Liver (tissue), 8 donors: ENCODE measurements at regions not wholly inside any gene's neighbourhood (a gene's known extent, or its start where the extent isn't known, plus 50 kb on each side); places are given as distances from the start of the nearest gene placed in this dataset.

Experiments used
- DNase-seq: peaks from one replicate; pipeline ENCODE4 v3.0.0-alpha.2; 2017; ENCODE audit warnings: low spot score
- H3K27ac ChIP-seq, 2 donors: one replicate each; pipeline ENCODE4 v1.7.0; 2013; ENCODE audit warnings: inconsistent platforms in 2 of 2, low read length in 2 of 2, control low read depth in 1 of 2, low read depth in 1 of 2, mild to moderate bottlenecking in 1 of 2
- H3K27me3 ChIP-seq, 4 donors: one replicate each; pipeline versions ENCODE4 v1.6.1 to v1.7.0; 2013; ENCODE audit warnings: low read length in 3 of 4, inconsistent platforms in 1 of 4, mild to moderate bottlenecking in 1 of 4, moderate library complexity in 1 of 4; ENCODE audit not compliant: control insufficient read depth in 4 of 4, insufficient read depth in 4 of 4
- H3K36me3 ChIP-seq, 4 donors: one replicate each; pipeline versions ENCODE4 v1.6.1 to v1.7.0; 2013; ENCODE audit warnings: low read length in 3 of 4, mild to moderate bottlenecking in 3 of 4, low read depth in 1 of 4, moderate library complexity in 1 of 4; ENCODE audit not compliant: control insufficient read depth in 4 of 4, insufficient read depth in 3 of 4
- H3K4me1 ChIP-seq, 4 donors: one replicate each; pipeline versions ENCODE4 v1.6.1 to v1.7.0; 2013; ENCODE audit warnings: low read length in 3 of 4, mild to moderate bottlenecking in 3 of 4, moderate library complexity in 1 of 4; ENCODE audit not compliant: control insufficient read depth in 4 of 4, insufficient read depth in 4 of 4
- H3K4me3 ChIP-seq, 3 donors: one replicate each; pipeline versions ENCODE4 v1.6.1 to v1.7.0; 2013; ENCODE audit warnings: low read length in 3 of 3, control low read depth in 1 of 3, low read depth in 1 of 3, mild to moderate bottlenecking in 1 of 3
- H3K9ac ChIP-seq, 2 donors: one replicate each; pipeline ENCODE4 v1.7.0; 2013; ENCODE audit warnings: low read length in 2 of 2, mild to moderate bottlenecking in 2 of 2, moderate library complexity in 2 of 2, control low read depth in 1 of 2, low read depth in 1 of 2
- H3K9me3 ChIP-seq, 4 donors: one replicate each; pipeline versions ENCODE4 v1.6.1 to v1.7.0; 2013; ENCODE audit warnings: low read length in 3 of 4; ENCODE audit not compliant: control insufficient read depth in 4 of 4
- ATF3 ChIP-seq: IDR thresholded peaks from 2 replicates; pipeline ENCODE4 v1.6.1; 2016; ENCODE audit warnings: antibody characterized with exemption
- CTCF ChIP-seq: fragments of 150-350 bp; IDR thresholded peaks from 2 replicates; pipeline ENCODE4 v1.5.1; 2017; ENCODE audit warnings: improper control_type of control experiment, low read depth, low read length; ENCODE audit not compliant: missing input control
- EGR1 ChIP-seq, 2 donors: IDR thresholded peaks; 2 replicates each; pipeline ENCODE4 v1.6.1; 2016 to 2018; ENCODE audit warnings: antibody characterized with exemption in 2 of 2, low read depth in 2 of 2
- FOXA1 ChIP-seq: IDR thresholded peaks from 2 replicates; pipeline ENCODE4 v1.6.1; 2016; ENCODE audit warnings: antibody characterized with exemption
- FOXA2 ChIP-seq: IDR thresholded peaks from 2 replicates; pipeline ENCODE4 v1.6.1; 2016; ENCODE audit warnings: antibody characterized with exemption
- GABPA ChIP-seq, 2 donors: IDR thresholded peaks in 1 of 2; conservative IDR thresholded peaks in 1 of 2; 2 replicates each; pipeline ENCODE4 v1.6.1; 2016; ENCODE audit warnings: antibody characterized with exemption in 2 of 2, mild to moderate bottlenecking in 1 of 2, moderate library complexity in 1 of 2
- HNF4A ChIP-seq, 2 donors: conservative IDR thresholded peaks; 2 replicates each; pipeline ENCODE4 v1.6.1; 2016; ENCODE audit warnings: antibody characterized with exemption in 2 of 2, mild to moderate bottlenecking in 2 of 2
- MAX ChIP-seq: IDR thresholded peaks from 2 replicates; pipeline ENCODE4 v1.6.1; 2016; ENCODE audit warnings: antibody characterized with exemption
- NR2F2 ChIP-seq: IDR thresholded peaks from 2 replicates; pipeline ENCODE4 v1.6.1; 2016; ENCODE audit warnings: antibody characterized with exemption
- RAD21 ChIP-seq, 2 donors: IDR thresholded peaks; 2 replicates each; pipeline ENCODE4 v1.6.1; 2016; ENCODE audit warnings: antibody characterized with exemption in 2 of 2, mild to moderate bottlenecking in 2 of 2
- REST ChIP-seq: IDR thresholded peaks from 2 replicates; pipeline ENCODE4 v1.6.1; 2016; ENCODE audit warnings: antibody characterized with exemption, mild to moderate bottlenecking
- RXRA ChIP-seq, 2 donors: IDR thresholded peaks; 2 replicates each; pipeline ENCODE4 v1.6.1; 2017 to 2018; ENCODE audit warnings: antibody characterized with exemption in 2 of 2, mild to moderate bottlenecking in 1 of 2
- SP1 ChIP-seq: IDR thresholded peaks from 2 replicates; pipeline ENCODE4 v1.6.1; 2018; ENCODE audit warnings: antibody characterized with exemption, mild to moderate bottlenecking
- TAF1 ChIP-seq: conservative IDR thresholded peaks from 2 replicates; pipeline ENCODE4 v1.6.1; 2016; ENCODE audit warnings: antibody characterized with exemption, mild to moderate bottlenecking
- YY1 ChIP-seq: IDR thresholded peaks from 2 replicates; pipeline ENCODE4 v1.6.1; 2016; ENCODE audit warnings: antibody characterized with exemption, mild to moderate bottlenecking
- WGBS: extraction: QIAGEN DNeasy Blood & Tissue Kit; methylation state at CpG from one replicate; pipeline ENCODE4 v1.1.7; 2013; 5-methylcytosine and 5-hydroxymethylcytosine counted together
- donor health status: healthy.
- donor health status: healthy.
- donor health status: healthy.
- donor health status: healthy.
- donor health status: healthy.

- H3K27me3 ChIP-seq: no peaks in the 10 kb centered on the region
- WGBS: 88% methylated on average over 29 of the region's 29 CpGs
- TF ChIP-seq MAX: no peak
- H3K9me3 ChIP-seq: no peaks in the 10 kb centered on the region
- H3K27ac ChIP-seq: no peak overlapping the region
- H3K9ac ChIP-seq: no peak overlapping the region
- peaks cover 8 to 33% (median 22%) of the 10 kb centered on the region in 4 donors for H3K4me1 ChIP-seq
- no peaks in the 10 kb centered on the region for H3K36me3 ChIP-seq
- DNase-seq: no peak
- H3K4me3 ChIP-seq: no peak overlapping the region
These were observed 59.6 kb upstream of the AFDN start for GRCh38 chr6:167766986-167767714.

- Histone ChIP-seq H3K36me3 (no peaks in the 10 kb centered on the region), H3K4me3 (no peak overlapping the region), H3K9me3 (no peaks in the 10 kb centered on the region), H3K27me3 (no peaks in the 10 kb centered on the region), H3K4me1 (peaks cover 8 to 28% (median 18%) of the 10 kb centered on the region in 4 donors), H3K9ac (no peak overlapping the region), H3K27ac (no peak overlapping the region)
- 94% methylated on average over 13 of the region's 13 CpGs for WGBS
- TF ChIP-seq FOXA1 (no peak), REST (no peak), EGR1 (IDR thresholded peaks at IDR 0.05; ENCODE audit: low read depth in 2 of 2) (no peak), MAX (no peak), HNF4A (conservative IDR thresholded peaks at IDR 0.05) (no peak), RAD21 (IDR thresholded peaks at IDR 0.05) (no peak), GABPA (IDR thresholded peaks at IDR 0.05 in 1 of 2, conservative IDR thresholded peaks at IDR 0.05 in 1 of 2) (no peak), CTCF (no peak), SP1 (no peak), YY1 (no peak), TAF1 (no peak), FOXA2 (no peak), NR2F2 (no peak), RXRA (IDR thresholded peaks at IDR 0.05) (no peak), ATF3 (no peak)
- no peak for DNase-seq
These were observed 59.0 kb upstream of the AFDN start for GRCh38 chr6:167767715-167768107.
